B cell (primary cell): ENCODE measurements at regions not wholly inside any gene's neighbourhood (a gene's known extent, or its start where the extent isn't known, plus 50 kb on each side); places are given as distances from the start of the nearest gene placed in this dataset.

Experiments used
- EZH2 ChIP-seq: IDR thresholded peaks from 2 replicates; pipeline ENCODE4 v1.6.1; 2012; ENCODE audit warnings: borderline replicate concordance, low read depth, mild to moderate bottlenecking, moderate library complexity, low read length; ENCODE audit not compliant: insufficient read depth, poor library complexity, severe bottlenecking
- TF ChIP-seq, protein P1 (sequence below): fragments of 200-600 bp; IDR thresholded peaks from one replicate; pipeline ENCODE4 v1.8.0; 2022; ENCODE audit warnings: antibody characterized with exemption, mild to moderate bottlenecking

- no peak for TF ChIP-seq EZH2
- TF ChIP-seq, protein P1, sequence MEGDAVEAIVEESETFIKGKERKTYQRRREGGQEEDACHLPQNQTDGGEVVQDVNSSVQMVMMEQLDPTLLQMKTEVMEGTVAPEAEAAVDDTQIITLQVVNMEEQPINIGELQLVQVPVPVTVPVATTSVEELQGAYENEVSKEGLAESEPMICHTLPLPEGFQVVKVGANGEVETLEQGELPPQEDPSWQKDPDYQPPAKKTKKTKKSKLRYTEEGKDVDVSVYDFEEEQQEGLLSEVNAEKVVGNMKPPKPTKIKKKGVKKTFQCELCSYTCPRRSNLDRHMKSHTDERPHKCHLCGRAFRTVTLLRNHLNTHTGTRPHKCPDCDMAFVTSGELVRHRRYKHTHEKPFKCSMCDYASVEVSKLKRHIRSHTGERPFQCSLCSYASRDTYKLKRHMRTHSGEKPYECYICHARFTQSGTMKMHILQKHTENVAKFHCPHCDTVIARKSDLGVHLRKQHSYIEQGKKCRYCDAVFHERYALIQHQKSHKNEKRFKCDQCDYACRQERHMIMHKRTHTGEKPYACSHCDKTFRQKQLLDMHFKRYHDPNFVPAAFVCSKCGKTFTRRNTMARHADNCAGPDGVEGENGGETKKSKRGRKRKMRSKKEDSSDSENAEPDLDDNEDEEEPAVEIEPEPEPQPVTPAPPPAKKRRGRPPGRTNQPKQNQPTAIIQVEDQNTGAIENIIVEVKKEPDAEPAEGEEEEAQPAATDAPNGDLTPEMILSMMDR: no peak
These were observed 844.6 kb downstream of the VRK1 start for GRCh38 chr14:97641827-97642226.
